Aorta (tissue), 5 donors: ENCODE measurements at regions not wholly inside any gene's neighbourhood (a gene's known extent, or its start where the extent isn't known, plus 50 kb on each side); places are given as distances from the start of the nearest gene placed in this dataset.

Experiments
- ATAC-seq: fragments of 200-7000 bp; cut with Tn5 transposase; one replicate; pipeline ENCODE4 v1.9.1; 2022; ENCODE audit warnings: moderate library complexity; ENCODE audit not compliant: low FRiP score
- DNase-seq, 2 donors: peaks; one replicate each; pipeline ENCODE4 v3.0.0-alpha.2; 2020
- H3K27ac ChIP-seq, 2 donors: one replicate each; pipeline ENCODE4 v1.5.1; 2013; ENCODE audit warnings: low read length in 2 of 2, mild to moderate bottlenecking in 2 of 2, moderate library complexity in 2 of 2, control low read depth in 1 of 2, inconsistent platforms in 1 of 2, low read depth in 1 of 2
- H3K27me3 ChIP-seq, 2 donors: one replicate each; pipeline ENCODE4 v1.6.1; 2013; ENCODE audit warnings: control low read depth in 1 of 2, low read length in 1 of 2, mild to moderate bottlenecking in 1 of 2, moderate library complexity in 1 of 2; ENCODE audit not compliant: insufficient read depth in 2 of 2, control insufficient read depth in 1 of 2
- H3K36me3 ChIP-seq, 2 donors: one replicate each; pipeline ENCODE4 v1.6.1; 2013; ENCODE audit warnings: control low read depth in 1 of 2, low read length in 1 of 2, mild to moderate bottlenecking in 1 of 2; ENCODE audit not compliant: insufficient read depth in 2 of 2, control insufficient read depth in 1 of 2
- H3K4me1 ChIP-seq, 2 donors: one replicate each; pipeline ENCODE4 v1.6.1; 2013; ENCODE audit warnings: low read length in 2 of 2, control low read depth in 1 of 2, mild to moderate bottlenecking in 1 of 2, moderate library complexity in 1 of 2; ENCODE audit not compliant: insufficient read depth in 2 of 2, control insufficient read depth in 1 of 2
- H3K4me3 ChIP-seq, 2 donors: one replicate each; pipeline ENCODE4 v1.5.1; 2013; ENCODE audit warnings: low read length in 2 of 2, control low read depth in 1 of 2, mild to moderate bottlenecking in 1 of 2
- H3K9me3 ChIP-seq: one replicate; pipeline ENCODE4 v1.6.1; 2013; ENCODE audit warnings: mild to moderate bottlenecking, low read length; ENCODE audit not compliant: control insufficient read depth
- WGBS, 2 donors: extraction: QIAGEN DNeasy Blood & Tissue Kit; methylation state at CpG; one replicate each; pipeline ENCODE4 v1.1.7; 2013; 5-methylcytosine and 5-hydroxymethylcytosine counted together
- intact Hi-C, 2 donors: fragments of 100-400 bp; cut with DNase I; formaldehyde crosslinking; loops; one replicate each; pipeline versions ENCODE4 v1.14.2 to v1.15.0; 2022
- donor health status: healthy with polysubstance abuse.
- donor health status: Bipolar disorder and iron deficiency.
- donor health status: DM: no; HTN: no; CAD: no.
- donor health status: DM: no; HTN: no; CAD: no.
- donor health status: DM: yes; HTN: yes; CAD: no.

DNA sequence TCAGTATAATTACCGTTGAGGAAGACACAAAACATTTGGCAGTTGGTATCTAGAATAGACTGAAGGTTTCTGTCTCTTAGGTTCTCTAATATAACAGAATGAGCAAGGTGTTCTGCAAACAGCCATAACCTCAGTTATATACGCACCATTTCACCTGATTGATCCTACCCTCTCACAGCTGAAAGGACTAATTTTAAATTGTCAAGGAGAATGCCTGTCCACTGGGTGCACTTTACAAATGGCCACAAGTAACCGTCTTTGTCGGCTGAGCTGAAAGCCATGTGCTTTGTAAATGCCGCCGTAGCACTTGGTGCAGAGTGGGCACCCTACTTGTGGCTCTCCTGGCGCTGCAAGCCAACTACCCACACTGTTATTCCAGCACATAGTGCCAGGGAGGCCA, 466.3 kb downstream of the AACS start:
- Histone ChIP-seq H3K9me3 (no peaks in the 10 kb centered on the region), H3K27ac (no peak overlapping the region), H3K36me3 (no peaks in the 10 kb centered on the region), H3K4me3 (no peak overlapping the region), H3K4me1 (no peaks in the 10 kb centered on the region), H3K27me3 (no peaks in the 10 kb centered on the region)
- intact Hi-C loops: loop anchor here in 1 of 2 donors (5.0 to 10.0 kb wide), 3 partner anchors 241 to 1341 kb away; no protein-coding TSS in a partner anchor
- whole genome bisulfite sequencing, 2 donors: 84 to 86% methylated on average over 7 of the region's 7 CpGs
- ATAC-seq (no peak), DNase-seq (no peak)

DNA sequence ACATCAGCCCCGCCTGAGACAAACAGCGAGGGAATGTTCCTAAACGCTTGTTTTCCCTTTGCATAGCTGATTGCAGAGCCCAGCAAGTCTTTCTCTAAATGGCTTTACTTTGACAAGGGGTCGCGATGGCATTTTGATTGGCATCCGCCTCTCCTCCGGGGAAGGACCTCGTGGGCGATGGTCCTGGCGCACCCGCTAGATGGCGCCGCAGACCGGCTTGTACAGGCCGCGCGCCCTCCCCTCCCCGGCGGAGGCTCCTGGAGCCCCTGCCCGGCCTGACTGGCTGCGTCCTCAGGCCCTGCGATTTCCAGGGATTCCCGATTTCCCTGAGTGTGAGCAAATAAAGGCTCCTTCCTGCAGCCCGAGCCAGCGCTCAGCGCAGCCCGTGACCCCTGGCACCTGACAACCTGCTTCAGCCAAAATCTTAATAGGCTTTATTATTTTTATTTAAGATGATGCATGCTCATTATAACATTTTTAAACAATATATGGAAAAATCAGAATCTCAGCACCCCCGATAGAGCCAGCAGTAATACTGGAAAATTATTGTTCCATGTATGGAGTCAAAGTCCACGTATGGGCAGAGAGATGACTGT, 468.3 kb downstream of the AACS start:
- no peak overlapping the region for H3K4me3 ChIP-seq
- DNase-seq: no peak
- no peaks in the 10 kb centered on the region for H3K9me3 ChIP-seq
- 10 to 13% methylated on average over 24 to 29 of the region's 29 CpGs for WGBS, 2 donors
- H3K27me3 ChIP-seq: no peaks in the 10 kb centered on the region
- no peaks in the 10 kb centered on the region for H3K36me3 ChIP-seq
- intact Hi-C loops: loop anchor here in 1 of 2 donors (5.0 to 10.0 kb wide), 3 partner anchors 239 to 1339 kb away; no protein-coding TSS in a partner anchor
- H3K27ac ChIP-seq: no peak overlapping the region
- no peak for ATAC-seq
- no peaks in the 10 kb centered on the region for H3K4me1 ChIP-seq

DNA sequence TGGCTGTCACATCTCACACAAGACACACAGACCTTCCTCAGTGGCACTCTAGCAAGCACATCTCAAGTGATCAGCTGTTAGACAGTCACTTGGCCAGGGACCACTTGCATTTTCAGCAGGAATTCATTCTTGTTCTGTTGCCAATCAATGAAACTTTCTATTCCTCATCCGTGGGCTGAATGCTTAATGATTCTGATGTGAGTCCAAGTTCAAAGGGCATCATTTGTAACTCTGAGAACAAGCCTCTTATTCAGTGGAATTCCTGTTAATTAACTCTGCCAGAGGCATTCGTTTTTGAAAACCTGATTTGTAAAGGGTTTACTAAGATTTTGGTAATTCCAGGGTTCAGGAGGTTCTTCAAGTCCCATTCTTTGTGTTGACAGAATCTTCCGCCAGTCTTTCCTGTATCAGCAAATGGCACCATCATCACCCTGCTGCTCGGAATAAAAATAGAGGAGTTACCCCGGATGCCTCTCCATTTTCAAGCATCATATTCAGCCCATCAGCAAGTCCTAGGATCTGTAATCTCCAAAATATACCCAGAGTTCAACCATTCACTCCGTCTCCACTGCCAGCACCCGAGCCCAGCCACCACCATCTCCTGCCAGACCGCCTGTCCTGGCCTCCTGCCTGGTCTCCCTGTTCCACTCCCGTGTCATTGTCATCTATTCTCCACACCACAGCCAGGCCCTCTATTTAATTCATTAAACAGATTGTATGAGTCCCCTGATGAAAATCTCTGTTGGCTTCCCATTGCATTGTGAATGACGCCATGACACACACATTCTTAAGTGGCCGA, 473.4 kb downstream of the AACS start:
- no peak for ATAC-seq

DNA sequence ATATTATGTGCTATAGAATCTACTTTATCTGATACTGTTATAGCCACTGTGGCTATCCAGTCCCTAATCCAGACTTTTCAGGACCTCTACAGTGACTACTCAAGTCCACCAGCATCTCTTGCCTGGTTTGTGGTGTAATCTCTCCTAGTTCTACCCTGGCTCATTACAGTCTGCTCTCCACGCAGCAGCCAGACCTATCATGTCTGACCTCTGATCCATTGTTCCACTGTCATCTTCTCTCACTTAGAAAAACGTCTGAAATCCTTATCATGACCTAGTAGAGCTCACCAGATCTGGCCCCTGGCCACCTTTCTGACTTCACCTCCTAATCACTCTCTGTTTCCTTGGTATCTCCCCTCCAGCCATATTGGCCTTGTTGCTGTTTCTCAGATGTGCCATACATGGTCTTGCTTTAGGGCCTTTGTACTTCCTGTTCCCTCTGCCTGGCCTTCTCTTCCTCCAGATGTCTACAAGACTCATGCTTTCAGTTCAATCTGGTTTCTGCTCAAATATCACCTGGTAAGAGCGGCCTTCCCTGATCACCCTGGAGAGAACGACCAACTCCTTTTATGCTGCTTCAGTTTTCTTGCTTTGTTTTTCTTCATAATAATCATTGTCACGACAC, 475.5 kb downstream of the AACS start:
- intact Hi-C loops: no loop called here
- ATAC-seq: no peak
- Histone ChIP-seq H3K36me3 (no peaks in the 10 kb centered on the region), H3K9me3 (peaks cover 4% of the 10 kb centered on the region), H3K27me3 (no peaks in the 10 kb centered on the region), H3K27ac (no peak overlapping the region), H3K4me3 (no peak overlapping the region), H3K4me1 (no peaks in the 10 kb centered on the region)
- 70 to 73% methylated on average over 5 of the region's 5 CpGs for WGBS, 2 donors
- DNase-seq: no peak

More for the DNA sequence above, 473.4 kb downstream of the AACS start:
- DNase-seq: no peak
- Histone ChIP-seq H3K27ac (no peak overlapping the region), H3K36me3 (no peaks in the 10 kb centered on the region), H3K27me3 (no peaks in the 10 kb centered on the region), H3K4me3 (no peak overlapping the region), H3K9me3 (peaks cover 2% of the 10 kb centered on the region), H3K4me1 (no peaks in the 10 kb centered on the region)
- intact Hi-C loops: loop anchor here in 1 of 2 donors (10.0 kb wide), 1 partner anchor 1206 kb away; no protein-coding TSS in a partner anchor
- 77 to 80% methylated on average over 11 of the region's 11 CpGs for WGBS, 2 donors

DNA sequence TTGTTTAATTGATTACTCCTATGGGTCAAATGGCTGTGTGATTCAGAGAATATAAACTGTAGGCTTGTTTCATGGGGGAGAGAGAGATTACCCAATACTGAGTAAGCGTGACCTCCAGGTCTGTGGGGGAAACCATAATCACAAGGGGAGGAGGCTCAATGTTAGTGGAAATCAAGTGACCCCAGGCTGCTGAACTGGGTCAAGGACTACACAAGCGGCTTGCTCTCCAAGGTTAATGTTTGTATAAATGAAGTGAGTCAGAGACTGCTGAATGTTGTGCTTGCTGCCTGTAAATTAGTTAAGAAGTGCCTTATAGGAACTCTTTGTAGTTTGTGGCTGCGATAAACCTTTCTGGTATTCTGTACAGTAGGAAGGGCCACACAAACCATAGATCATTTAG, 479.7 kb downstream of the AACS start:
- Histone ChIP-seq H3K27ac (no peak overlapping the region), H3K4me3 (no peak overlapping the region), H3K4me1 (no peaks in the 10 kb centered on the region), H3K27me3 (no peaks in the 10 kb centered on the region), H3K36me3 (no peaks in the 10 kb centered on the region), H3K9me3 (peaks cover 3% of the 10 kb centered on the region)
- DNase-seq: no peak
- intact Hi-C loops: no loop called here
- WGBS, 2 donors: 79 to 82% methylated on average over 3 of the region's 3 CpGs
- ATAC-seq: no peak

DNA sequence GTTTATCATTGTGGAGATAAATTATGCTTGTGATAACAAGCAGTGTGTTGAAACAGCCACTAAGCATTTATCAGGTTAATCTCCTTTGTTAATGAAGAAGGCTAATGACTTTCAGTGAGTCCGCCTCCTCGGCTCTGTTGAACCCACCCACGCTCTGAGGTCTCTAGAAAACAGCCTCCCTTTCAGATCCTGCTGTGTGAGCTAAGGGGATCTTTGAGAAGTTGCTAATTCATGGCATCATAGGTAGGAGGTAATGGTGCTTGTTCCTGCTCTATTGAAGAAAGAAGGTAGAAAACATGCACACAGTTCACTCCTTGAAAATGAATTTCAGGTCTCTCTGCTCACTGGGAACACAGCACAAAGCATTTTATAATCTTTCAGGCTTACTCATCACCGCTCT, 483.9 kb downstream of the AACS start:
- Histone ChIP-seq H3K4me1 (no peaks in the 10 kb centered on the region), H3K4me3 (no peak overlapping the region), H3K9me3 (peaks cover 3% of the 10 kb centered on the region), H3K36me3 (no peaks in the 10 kb centered on the region), H3K27me3 (no peaks in the 10 kb centered on the region), H3K27ac (no peak overlapping the region)
- ATAC-seq: no peak
- DNase-seq: no peak
- intact Hi-C loops: no loop called here
- WGBS, 2 donors: 68 to 75% methylated on average over 4 of the region's 4 CpGs

DNA sequence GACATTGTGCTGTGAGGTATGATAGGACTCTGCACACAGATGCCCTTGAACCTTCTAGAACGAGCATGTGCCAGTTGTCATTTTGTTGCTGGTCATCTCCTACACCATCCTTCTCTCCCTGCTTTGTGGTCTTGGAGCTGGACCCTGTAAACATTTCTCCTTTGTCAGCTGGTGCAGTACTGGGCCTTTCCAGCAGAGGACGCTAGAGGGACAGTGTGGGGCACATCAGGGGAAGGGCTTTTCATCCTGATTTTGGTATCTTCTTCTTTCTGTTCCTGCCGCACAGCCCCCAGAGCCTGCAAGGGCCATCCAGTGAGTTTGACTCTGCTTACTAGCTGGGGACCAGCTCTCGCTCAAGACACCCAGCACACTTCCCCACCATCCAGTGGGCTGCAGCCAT, 484.6 kb downstream of the AACS start:
- intact Hi-C loops: no loop called here

DNA sequence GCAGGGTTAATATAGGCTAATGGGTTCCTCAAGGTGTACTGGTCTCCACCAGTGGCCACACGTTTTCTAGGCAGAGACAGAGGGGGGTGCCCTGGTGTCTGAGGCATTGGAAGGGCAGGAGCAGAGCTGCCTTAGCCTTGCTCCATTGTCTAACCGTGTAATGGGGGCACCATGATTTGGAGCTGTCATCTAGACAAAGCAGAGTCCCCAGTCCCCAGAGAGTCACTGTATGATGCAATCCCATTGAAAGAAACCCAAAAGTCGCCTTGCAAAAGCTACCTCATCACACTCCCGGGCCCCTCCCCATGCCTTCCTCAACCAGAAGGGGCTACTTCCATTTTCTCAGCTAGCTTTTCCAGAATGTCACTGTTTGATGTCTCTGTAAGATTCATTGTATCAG, 487.1 kb downstream of the AACS start:
- Histone ChIP-seq H3K27ac (no peak overlapping the region), H3K27me3 (no peaks in the 10 kb centered on the region), H3K9me3 (no peaks in the 10 kb centered on the region), H3K36me3 (no peaks in the 10 kb centered on the region), H3K4me1 (no peaks in the 10 kb centered on the region), H3K4me3 (no peak overlapping the region)
- DNase-seq: no peak
- no peak for ATAC-seq
- intact Hi-C loops: no loop called here
- WGBS, 2 donors: 77 to 82% methylated on average over 4 of the region's 4 CpGs

More for the DNA sequence above, 484.6 kb downstream of the AACS start:
- Histone ChIP-seq H3K4me1 (no peaks in the 10 kb centered on the region), H3K4me3 (no peak overlapping the region), H3K9me3 (peaks cover 3% of the 10 kb centered on the region), H3K27me3 (no peaks in the 10 kb centered on the region), H3K36me3 (no peaks in the 10 kb centered on the region), H3K27ac (no peak overlapping the region)
- WGBS, 2 donors: 74 to 75% methylated on average over 4 of the region's 4 CpGs
- ATAC-seq: no peak
- no peak for DNase-seq
